GM18520 (cell line): ENCODE measurements at regions not wholly inside any gene's neighbourhood (a gene's known extent, or its start where the extent isn't known, plus 50 kb on each side); places are given as distances from the start of the nearest gene placed in this dataset.

Experiments
- ATAC-seq: cut with Tn5 transposase; IDR thresholded peaks from one replicate; pipeline ENCODE4 v1.9.1; 2021; ENCODE audit not compliant: unreplicated experiment

DNA sequence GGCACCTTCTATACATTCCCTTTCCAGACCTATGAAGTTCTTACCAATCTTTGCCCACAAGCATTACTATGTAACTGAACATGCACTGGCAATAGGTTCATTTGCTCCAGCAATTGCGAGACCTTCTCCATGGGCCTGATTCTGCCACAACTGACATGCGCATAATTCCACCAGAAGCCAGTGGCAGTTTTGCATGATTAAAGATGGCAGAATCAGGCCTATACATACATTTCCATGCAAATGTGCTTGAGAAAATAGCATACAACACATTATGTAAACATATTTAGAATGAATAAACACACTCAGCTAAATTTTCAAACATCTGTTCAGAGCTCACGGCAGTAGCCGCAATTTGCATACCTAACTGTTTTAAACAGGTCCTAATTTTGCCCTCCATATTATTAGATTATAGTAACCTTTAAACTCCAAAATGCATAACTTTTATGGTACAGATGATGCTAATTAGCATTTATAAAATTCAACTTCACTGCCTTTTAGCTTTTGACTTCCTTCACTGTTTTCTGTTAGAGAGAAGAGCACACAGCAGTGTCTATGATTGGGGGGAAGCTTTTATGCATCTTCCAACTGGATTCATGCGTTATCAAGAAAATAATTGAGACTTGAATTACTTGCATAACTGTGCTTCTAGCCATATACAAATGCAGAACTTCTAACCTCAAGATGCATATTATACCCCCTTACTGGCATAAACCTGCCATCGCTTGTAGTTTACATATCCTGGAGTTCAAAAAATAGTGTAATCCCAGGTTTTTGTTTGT is 155.3 kb upstream of the CDH19 start:
- no peak for ATAC-seq

- ATAC-seq: no peak
Measured at GRCh38 chr18:66757946-66758345, 154.1 kb upstream of the CDH19 start.

DNA sequence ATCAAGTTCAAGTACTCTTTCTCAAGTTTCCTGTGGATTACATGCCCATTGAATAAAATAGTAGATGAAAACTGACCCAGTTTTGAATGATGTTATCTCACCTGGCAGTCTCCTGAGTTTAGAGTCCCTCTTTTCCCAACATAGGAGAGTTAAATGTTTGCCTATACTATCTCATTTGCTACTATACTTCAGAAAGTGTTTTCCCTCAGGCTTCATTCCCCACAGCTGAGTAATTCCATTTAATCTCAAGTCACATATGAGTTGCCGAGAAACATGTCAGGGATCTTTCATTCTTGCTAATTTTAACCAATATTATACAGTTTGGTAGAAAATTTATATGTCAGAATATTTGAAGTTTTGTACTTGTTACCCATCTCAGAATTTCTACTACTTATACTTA is 150.4 kb upstream of the CDH19 start:
- ATAC-seq: no peak

DNA sequence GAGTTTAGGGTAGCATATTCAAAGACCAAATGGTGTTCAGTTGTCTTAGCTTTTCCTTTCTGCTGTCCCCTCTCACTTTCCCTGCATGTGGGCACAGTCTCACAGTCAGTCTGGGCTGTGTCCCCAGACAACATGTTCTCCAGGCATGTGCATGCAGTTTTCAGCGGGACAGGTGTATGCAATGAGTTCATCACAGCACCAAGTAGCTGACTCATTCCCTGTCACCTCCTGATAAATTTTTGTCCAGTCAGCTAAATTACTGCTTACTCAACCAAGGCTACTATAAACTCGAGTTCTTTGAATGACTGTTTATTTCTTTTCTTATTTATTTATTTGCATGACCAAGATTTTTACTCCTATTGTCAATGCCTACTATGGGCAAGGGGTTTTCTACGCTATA is 148.8 kb upstream of the CDH19 start:
- ATAC-seq: no peak

DNA sequence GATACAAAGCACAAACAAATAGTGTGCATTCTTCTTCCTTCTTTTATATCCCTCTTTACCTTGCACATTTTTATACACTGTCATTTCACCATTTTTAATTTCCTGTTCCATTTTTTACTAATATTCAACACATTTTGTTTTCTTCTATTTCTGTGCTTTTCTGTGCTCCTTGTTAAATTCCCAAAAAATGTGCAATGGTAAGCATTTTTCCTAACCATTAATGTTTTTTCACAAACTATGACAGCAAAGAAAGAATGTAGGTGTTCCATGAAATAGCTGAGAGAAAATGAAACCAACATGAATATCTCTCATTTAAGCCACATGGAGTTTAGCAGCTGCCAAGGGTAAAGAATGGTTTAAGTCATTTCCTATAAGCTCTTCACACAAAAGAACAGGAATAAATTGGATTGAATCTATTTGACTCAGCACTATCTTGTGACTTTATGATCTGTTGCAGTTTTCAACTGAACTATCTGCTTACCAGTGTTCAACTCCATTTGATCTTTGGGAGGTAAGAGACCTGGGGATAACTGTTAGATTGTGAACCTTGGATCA is 145.7 kb upstream of the CDH19 start:
- ATAC-seq: no peak

DNA sequence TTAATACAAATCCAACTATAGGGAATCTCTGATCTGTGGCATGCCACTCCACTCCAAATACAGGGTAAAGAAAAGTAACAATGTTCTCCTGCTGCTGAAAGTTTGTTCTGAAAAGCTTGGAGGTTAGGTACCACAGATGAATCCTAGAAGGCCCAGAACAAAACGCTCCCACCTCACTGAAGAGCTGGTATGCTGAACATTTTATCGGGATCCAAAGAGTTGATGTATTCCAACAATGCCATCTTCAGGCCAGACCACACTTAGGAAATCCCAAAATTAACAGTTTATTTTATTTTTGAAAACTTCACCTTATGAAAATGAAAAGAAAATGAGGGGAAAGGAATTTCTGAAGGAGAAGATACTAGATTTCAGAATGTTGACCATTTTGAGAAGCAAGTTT is 145.1 kb upstream of the CDH19 start:
- no peak for ATAC-seq

DNA sequence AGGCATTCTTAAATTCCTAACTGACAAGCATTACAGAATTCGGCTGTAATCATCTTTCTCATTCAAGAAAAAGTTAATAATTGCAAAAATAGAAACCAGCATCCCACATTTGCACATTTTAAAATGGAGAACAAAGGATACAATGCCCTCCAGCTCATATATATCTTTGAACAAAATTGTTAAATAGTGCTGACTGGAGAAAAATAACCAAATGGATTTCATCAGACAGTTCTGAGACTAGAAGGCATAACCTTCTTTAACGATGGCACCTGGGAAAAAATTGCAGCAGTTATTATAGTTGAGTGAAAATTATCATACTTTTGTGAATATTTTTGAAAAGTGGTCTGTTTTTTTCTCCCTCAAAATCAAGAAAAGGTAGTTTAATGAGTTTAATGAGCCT is 138.9 kb upstream of the CDH19 start:
- ATAC-seq: no peak

DNA sequence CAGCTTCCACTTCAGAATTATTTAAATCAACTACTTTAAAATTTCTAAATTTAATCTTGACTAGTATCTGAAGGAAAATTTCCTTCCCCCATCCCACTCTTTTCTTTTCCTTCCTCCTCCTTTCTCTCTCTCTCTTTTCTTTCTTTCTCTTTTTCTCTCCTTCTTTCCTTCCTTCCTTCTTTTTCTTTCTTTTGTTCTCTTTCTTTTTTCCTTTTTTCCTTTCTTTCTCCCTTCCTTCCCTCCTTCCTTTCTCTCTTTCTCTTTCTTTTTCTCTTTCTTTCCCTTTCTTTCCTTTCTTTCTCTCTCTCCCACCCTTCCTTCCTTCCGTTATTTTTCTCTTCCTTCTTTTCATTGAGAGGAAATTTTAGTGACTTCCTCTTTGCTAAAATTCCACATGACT is 132.0 kb upstream of the CDH19 start:
- no peak for ATAC-seq

GRCh38 chr18:66734451-66734850 is 130.6 kb upstream of the CDH19 start:
- no peak for ATAC-seq

- no peak for ATAC-seq
Measured at GRCh38 chr18:66731890-66732289, 128.0 kb upstream of the CDH19 start.

GRCh38 chr18:66729442-66730239 is 125.8 kb upstream of the CDH19 start:
- ATAC-seq: no peak

DNA sequence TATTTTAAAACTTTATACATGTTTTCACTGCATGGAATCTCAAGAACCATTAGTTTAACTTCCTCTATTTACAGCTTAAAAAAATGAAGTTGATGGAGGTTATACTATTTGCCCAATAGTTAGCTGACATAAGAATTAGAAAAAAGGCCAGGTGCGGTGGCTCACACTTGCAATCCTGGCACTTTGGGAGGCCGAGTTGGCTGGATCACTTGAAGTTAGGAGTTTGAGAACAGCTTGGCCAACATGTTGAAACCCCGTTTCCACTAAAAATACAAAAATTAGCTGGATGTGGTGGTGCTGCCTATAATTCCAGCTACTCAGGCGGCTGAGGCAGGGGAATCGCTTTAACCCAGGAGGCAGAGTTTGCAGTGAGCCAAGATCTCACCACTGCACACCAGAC is 125.1 kb upstream of the CDH19 start:
- ATAC-seq: no peak

GRCh38 chr18:66727991-66728390 is 124.1 kb upstream of the CDH19 start:
- no peak for ATAC-seq

DNA sequence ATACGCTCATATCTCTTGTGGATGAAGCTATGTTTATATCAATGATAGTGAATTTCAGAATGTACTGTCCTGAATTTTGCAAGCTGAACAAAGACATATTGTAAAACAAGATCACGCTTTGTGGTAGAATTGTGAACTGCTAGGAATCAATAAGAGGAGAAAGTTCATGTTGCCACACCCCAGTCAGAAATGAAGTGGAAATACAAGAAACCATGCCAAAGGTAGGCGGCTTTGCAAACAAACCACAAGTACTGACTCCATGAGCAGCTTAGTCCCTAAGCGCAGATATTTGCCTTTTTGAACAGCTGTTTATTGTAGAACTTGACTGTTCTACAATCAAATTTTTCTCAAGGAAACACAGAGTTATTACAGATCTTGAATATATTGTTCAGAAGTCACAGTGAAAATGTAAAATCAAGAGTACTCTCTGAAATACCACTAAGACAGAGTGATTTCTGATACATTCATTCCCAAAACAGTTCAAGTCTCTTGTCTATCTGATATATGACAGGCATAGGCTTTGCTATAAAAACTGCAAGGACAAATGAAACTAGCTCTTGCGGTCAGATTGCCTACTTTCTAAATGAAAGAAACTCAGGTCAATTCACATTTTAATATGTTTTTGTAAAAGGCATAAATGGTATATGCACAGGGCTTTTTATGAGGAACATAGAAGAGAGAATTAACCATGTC is 120.9 kb upstream of the CDH19 start:
- no peak for ATAC-seq

- ATAC-seq: no peak
Measured at GRCh38 chr18:66722671-66723070, 118.8 kb upstream of the CDH19 start.

GRCh38 chr18:66708646-66709045 is 104.8 kb upstream of the CDH19 start:
- no peak for ATAC-seq

DNA sequence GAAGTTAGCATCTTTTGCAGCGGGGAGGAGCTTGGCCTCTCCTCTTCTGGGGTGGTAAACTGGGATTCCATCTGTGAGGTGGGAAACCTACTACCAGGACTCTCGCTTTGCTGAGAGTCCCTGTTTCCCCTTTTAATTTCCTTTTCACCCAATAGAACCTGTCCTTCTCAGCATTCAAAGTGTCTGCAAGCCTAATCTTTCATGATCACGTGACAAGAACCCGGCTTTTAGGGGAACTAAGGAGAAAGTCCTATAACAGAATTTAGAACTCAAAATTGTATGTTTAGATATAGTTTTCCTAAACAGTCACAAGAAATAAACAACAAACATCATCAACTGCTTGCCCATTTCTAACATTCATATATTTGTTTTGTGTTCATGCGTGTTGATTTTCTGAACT is 103.6 kb upstream of the CDH19 start:
- ATAC-seq: no peak

DNA sequence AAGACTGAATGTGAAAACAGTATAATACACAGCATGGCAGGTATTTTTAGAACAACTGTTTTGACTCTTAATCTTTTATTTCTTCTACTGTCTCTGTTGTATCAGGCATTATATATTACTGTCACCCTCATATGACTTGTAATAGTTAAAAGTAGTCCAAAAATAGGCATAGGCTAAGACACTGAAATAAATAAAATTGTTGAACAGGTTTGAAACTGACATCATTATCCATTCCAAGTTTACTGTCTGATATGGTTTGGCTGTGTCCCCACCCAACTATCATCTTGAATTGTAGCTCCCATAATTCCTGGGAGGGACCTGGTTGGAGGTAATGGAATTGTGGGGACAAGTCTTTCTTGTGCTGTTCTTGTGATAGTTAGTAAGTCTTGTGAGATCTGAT is 91.4 kb upstream of the CDH19 start:
- ATAC-seq: no peak

GRCh38 chr18:66694852-66695251 is 91.0 kb upstream of the CDH19 start:
- no peak for ATAC-seq

DNA sequence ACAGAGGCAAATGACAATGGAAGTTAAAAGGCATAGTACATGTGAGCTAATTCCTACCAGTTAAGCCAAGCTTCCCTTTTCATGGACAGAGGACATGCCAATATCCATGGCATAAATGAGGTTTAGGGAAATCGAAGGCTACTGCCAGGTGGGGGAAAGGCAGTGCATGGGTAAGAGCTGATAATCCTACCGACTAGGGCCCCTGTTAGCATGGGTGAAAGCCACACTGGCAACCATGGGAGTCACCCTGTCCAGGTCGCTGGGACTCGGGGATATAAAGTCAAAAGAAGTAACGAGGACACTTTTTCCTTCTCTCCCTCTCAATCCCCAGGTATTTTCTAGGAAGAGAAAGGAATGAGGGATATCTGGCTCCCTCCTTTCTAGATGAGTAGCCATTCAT is 83.7 kb upstream of the CDH19 start:
- no peak for ATAC-seq

DNA sequence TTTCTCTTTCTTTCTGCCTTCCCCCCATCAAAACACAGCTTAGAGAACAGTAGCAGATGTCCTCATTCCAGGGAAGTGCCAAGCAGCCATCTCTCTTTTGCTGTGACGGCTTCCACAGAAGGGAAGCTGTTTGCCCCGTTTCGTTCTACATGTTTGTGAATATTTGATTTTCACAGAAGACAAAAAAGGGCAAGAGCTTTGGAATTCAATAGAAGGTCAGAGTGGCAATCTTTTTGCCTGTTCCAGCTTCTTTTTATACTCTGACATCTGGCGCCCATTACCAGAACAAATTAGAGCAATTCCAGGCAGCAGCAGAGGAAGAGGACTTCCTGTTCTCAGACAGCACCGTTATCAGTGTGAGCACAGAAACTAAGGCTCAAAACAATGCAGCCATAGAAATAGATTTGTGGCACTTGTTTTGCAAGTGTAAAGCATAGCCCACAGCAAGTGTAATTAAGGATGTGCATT is 79.0 kb upstream of the CDH19 start:
- ATAC-seq: no peak

DNA sequence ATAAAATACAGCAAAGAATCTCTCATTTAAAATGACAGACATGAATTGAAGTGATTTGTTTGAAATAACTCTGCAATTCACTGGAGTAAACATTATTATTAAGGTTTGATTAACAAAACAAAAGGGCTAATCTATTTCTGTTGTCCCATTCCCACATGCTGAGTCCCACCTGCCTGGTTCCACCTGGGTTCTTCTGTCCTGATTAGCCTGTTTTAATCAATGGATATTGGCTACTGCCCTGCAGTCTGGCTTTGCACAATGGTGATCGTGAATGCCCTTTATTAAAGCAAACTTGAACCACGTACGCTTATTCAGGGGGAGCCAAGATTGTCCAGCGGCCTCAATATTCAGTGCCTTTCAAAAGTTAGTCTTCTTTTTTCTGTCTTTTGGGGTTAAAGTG is 72.8 kb upstream of the CDH19 start:
- no peak for ATAC-seq
